Activated gamma-delta T cell treated with Interleukin-2 at 50 U/mL for 16 hours (primary cell): ENCODE measurements at regions not wholly inside any gene's neighbourhood (a gene's known extent, or its start where the extent isn't known, plus 50 kb on each side); places are given as distances from the start of the nearest gene placed in this dataset.
"Not testable (repeated sequence)": the region's sequence is repeated elsewhere in the genome, so short reads cannot be mapped to it uniquely, and the experiment has no call there.

Experiments used
- DNase-seq: peaks from one replicate; pipeline ENCODE4 v3.0.0-alpha.2; 2020

DNA sequence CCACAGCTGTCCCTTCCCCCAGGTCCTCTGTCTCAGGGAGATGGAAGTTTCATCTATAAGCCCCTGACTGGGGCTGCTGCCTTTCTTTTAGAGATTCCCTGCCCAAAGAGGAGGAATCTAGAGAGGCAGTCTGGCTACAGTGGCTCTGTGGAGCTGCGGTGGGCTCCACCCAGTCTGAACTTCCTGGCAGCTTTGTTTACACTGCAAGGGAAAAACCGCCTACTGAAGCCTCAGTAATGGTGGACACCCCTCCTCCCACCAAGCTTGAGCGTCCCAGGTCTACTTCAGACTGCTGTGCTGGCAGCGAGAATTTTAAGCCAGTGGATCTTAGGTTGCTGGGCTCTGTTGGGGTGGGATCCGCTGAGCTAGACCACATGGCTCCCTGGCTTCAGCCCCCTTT is 184.1 kb upstream of the SLC35B3 start:
- DNase-seq: not testable (repeated sequence)

DNA sequence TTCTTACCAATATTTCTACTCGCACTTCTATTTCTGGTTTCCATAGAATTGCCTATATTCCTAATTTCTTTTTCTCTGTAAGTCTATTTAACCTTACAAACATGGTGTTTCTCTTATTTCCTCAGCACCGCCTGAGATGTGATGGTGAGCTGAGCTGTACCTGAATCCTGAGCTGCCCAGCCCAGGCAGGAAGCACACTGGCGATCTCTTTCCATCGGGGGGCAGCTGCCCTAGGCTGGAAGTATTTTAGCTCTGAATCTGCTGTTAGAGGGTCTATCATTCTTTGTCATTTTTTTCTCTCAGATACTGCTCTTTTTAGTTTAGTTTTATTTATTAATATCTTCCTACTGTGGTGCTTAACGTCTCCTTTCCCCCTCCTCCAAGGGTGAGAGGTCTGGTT is 173.4 kb upstream of the SLC35B3 start:
- no peak for DNase-seq

DNA sequence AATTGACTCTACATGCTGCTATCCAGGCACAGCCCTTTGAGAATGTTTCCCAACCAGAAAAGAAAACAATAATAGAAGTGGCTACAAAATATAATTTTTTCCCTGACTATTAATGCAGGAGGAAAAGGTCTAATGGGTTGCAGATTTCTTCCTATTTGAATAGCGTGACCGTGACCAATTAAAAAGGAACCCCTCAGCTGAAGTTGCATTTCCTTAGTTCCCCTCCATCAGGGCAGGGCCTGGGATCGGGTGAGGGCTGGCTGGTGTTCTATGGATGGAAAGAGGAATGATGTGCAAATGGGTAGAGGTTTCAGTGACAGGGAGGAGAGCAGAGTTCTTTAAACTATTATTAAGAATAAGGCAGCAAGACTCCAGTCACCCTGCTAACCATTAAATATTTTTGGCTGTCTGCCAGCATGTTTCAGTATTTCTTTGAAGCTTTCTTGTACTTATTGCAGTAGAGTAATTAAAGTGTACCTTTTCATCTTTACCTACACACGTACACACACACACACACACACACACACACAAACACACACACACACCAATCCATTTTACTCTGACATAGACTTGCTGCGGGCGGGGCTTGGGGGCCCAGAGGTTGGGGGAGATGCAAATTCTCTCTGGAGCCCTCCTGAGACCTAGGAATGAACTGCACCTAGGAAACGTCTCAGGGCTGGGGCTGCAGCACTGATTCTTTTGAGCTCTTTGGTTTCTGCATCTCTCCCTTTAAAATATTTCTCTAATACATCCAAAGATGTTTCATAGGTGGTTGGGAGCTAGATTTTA is 154.8 kb upstream of the SLC35B3 start:
- no peak for DNase-seq

DNA sequence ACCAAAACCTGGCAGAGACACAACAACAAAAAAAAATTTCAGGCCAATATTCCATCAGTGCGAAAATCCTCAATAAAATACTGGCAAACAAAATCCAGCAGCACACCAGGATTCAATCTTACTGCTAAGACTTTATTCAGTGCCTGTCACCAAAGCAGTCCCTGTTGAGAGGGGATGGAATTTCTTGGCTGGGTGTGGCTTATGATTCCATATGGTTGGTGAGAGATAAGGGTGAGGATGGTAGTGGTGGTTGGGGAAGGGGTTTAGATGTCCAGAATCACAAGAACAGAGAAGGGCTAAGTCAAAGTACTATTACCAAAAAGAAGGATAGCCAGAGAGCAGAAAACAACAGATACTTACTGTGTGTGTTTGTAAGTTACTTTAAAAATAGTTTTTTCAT is 152.8 kb upstream of the SLC35B3 start:
- DNase-seq: no peak

DNA sequence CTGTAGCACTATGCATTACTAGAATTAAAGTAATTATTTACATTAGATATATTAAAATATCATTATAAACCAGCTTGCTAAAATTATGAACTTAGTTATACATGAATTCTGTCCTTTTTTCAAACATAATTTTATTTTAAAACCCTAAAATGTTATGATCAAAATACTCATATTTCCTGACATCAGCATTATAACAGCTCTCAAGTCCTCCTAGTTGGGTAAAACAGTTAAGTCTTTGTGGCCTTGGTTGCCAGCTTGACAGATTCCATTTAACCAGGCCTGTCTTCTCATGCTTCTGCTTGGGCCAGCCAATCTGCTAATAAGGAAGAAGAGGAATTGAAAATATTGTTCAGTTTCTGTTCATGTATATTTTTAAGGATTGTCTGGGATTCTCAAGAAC is 147.9 kb upstream of the SLC35B3 start:
- no peak for DNase-seq

DNA sequence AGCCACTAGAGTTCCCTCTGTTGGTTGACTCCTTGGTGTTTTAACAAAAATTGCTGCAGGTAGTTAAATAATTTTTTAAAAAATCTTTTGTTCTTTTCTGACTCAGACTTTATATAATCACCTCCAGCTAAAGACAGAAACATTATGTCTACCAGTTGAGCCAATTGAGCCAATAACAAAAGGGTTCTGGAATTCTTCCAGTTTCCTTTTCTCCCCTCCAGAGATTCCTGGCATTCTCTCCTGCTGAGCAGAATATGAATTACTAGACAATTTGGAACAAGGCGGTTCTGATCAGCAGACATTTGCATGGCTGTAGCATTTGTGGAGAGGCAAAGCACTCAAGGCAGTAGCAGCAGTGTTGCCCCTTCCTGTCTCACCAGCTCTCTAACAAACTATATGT is 144.0 kb upstream of the SLC35B3 start:
- no peak for DNase-seq

DNA sequence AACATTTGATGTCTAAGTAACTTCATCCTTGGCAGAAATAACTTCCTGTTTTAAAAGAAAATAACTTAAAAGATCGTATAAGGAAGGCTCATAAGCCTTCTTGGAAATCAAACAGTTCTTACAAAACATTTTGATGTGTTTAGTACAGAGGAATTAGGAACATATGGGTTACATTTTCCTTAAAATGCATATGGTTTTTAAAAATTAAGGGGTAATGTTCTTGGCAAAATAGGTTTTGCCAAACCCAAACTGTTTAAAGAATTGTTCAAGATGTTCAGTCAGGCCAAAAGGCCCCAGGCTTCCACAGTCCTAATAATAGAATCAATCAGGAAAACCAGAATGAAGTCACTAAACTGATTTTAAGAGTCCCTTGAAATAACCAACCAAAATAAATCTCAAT is 142.7 kb upstream of the SLC35B3 start:
- no peak for DNase-seq

DNA sequence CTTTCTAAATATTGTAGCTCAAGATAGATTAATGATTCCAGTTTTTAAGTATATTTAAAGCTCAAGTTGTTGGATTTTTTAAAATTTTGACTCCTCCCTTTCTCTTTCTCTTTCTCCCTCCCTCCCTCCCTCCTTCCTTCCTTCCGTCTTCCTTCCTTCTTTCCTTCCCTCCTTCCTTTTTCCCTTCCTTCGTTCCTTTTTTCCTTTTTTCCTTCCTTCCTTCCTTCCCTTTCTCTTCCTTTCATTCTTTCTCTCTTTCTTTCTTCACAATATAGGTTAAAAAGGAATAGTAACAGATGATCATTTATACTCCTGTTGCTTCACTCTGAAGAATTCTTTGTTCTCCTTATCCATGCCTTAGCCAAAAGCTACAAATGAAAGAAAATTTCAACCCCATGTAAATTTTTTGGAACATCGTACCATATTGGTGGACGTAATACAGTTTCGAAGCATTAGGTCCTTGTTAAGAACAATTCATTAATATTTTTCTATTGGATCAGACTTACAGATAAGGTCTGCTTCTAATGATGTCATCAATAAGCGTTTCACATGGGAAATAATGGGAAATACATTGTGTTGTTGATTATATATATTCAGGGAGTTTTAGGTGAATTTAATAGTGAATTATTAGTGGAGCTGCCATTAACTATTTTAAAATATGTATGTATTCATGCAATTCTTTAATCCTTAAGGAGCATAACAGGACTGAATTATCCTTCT is 139.6 kb upstream of the SLC35B3 start:
- no peak for DNase-seq

DNA sequence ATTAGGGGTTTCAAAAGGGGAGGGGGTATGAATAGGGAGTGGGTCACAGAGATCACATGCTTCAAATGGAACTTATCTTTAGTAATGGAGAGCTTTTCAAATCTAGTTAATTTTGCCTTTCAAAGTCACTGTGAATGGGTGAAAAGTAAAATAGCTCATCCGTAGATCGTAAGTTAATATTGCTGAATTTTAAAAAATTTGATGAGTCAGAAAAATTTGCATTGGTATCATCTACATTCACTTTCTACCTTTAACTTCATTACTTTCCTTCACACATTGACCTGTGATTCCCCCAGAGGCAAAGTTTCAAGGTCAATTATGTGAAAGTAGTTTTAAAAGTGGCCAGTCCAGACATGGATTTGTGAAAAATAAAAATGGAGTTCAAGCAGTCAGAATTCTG is 139.0 kb upstream of the SLC35B3 start:
- no peak for DNase-seq

DNA sequence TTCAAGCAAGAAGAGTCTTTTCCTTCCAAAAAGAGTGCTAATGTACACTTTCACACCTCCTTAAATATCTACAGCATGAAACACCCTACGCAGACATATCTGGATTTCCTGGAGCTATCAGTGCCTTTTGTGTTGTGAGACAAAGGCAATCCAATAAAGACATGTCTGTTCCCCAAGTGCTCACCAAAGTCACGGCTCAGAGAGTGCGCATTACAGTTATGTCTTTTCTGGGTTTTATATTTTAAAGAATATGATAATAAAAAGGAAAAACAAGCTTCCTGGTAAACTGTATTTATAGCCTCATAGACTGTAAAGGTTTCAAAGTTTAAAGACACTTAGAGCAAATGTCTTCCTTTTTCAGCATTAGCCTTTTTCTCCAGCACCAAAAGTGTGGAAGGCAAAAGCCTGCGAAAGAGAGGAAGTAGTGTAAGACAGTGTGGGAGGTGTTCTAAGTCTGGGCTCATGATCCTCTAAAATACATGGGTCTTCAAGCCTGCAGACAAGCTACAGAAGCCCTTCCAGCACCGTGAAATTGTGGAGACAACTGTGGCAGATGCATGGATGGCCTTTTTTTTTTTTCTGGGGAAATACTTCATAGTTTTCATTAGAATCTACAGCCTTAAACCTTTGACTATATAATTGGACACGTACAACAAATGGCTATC is 135.0 kb upstream of the SLC35B3 start:
- DNase-seq: no peak

DNA sequence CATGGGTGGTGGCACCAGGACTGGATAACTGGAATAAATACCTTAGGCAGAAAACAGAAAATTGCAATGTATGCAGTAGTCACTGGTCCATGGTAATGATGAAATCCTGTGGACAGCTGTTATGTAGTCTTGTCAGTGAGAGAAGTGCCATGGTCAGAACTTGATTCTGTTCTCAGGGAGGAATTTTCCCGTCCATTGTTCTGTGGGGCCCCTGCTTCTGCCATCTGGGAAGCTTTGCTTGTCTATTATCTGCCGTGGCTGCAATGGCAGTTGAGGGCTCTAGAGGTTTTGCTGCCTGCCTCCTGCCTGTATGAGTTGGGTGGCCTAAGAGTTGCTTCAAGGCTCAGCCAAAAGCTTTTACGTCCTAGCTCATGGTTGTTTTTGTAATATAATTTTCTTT is 126.8 kb upstream of the SLC35B3 start:
- DNase-seq: no peak

DNA sequence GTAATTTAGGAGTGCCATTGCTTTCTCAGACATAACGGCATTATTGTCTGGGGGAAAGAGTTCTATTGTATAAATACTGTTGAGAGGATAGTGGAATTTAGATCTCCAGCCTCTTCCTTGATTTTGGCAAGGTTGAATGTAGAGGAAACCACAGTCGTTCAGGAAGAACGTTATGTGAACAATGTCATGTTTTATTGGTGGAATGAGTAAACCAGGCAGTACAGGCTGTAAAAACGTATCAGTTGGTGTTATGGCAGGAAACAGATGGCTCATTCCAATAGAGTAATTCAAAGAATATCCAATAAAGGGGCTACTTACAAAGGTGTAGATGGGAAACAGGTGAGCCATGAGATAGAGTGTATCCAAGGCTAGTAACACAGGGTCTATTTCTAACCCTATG is 123.6 kb upstream of the SLC35B3 start:
- no peak for DNase-seq

DNA sequence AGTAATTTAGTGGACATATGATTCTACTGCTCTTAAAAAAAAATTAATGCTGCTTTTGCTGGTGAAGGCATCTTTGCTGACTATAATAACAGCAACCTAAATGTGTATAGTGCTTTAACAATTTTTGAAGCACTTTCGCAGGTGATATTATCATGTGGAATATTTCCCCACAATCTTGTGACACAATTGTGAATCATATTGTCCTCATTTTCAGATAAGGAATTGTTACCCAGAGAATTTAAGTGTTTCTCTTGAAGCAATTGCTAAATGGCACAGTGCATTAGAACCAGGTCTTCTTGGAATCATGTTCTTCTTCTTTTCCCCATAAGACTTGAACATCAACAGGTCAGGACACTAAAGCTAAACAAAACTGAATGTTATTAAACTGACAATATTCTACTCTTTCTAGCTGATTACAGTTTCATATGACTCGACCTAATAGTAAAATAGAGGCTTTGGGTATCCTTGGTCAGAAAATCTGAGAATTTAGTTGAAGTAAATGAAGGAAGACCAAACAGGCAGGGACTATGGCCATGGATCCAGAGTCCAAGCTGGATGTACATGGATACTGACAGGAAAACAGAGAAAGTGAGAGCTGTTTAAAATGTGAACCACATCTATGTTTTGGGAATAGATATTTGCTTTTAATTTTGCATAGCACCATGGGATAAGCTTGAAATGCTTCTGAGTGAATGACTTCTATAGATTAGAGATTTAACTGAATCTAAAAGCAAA is 121.8 kb upstream of the SLC35B3 start:
- DNase-seq: no peak

DNA sequence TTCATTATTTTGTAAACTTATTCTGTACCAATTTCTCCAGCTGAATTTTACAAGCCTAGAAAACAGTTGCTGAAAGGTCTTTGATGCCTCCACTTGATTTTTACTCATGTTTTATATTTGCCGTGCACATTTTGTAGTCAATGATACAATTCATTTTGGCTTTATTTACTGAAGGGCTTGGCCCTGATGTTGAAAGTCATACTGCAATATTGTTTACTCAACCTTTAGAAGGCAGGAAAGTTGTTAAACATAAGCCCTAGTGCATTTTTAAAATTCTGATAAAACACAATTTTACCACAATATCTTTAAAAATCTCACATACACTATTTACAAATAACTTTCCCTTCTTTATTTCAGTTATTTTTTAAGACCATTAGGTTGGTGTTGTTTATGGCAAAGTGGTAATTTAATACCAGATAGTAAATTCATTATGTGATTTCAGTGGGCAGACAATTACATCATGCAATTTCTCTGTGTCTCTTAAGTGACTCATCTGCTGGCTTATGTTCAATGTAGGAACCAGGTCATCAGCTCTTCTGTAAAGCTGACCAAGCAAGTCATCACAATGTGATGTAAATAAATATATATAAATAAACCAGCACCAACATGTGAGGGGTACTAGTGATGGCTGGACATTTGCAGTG is 121.1 kb upstream of the SLC35B3 start:
- DNase-seq: no peak

DNA sequence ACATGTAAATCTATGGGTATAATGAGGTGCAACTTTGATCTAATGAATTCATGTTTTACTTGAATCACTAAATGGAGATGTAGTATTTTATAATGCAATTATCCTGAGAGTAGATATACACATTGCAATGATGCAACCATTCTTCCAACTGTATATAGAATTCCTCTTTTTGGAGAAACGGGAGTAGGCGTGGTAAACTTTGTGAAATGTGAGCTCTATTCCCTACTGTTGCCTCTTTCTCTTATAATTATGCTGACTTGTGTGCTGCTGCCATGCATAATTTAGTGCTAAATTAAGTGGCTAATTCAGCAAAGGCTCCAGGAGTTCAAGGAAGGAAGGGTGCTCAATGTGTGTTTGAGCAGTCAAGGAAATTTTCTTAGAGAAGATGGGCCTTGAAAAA is 116.6 kb upstream of the SLC35B3 start:
- no peak for DNase-seq

DNA sequence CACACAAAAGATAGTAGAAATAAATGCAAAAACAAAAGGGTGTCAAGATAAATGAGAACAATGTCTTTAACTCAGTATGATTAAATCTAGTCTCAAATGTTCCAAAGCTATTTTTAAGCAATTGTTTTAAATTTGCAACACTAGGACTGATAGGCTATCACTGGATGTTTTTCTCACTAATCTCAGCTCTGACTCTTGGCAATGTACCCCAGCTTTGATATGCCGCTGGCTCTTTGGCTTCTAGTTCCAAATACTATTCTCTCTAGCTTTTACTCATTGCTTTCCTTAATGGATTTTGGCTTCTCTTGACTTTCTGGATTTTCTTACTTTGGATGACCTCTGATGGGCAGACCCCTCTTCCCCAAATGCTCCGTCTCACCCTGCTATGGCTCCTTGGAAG is 116.0 kb upstream of the SLC35B3 start:
- no peak for DNase-seq

DNA sequence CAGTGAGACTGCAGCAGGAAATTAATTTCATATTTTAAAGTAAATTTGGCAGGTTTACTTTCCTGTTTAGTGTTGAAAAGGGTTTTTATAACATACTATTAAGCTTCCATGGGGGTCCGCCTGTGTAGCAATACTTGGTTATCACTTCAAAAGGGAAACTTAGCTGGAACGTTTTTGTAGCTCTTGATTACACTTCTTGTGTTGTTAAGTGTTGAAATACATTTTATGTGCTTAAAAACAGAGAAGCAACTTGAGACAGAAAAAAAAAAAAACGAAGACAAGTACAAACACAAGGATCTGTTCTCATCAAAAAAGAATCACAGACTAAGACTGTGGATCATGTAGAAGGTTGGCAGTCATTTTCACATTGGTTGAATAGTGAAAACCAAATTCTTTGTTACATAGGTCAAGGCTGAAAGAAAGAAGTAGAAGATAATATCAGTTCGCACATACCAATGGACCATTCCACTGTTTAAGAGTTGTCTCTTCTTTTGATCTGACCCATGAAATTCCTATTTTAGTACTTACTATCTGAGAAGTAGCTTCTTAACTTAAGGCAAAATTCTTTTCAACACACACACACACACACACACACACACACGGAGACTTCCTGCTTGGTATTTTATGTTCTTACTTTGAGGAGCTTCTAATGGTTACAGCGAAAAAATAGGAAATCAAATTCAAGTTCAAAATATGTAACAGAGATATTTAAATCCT is 113.9 kb upstream of the SLC35B3 start:
- DNase-seq: no peak

DNA sequence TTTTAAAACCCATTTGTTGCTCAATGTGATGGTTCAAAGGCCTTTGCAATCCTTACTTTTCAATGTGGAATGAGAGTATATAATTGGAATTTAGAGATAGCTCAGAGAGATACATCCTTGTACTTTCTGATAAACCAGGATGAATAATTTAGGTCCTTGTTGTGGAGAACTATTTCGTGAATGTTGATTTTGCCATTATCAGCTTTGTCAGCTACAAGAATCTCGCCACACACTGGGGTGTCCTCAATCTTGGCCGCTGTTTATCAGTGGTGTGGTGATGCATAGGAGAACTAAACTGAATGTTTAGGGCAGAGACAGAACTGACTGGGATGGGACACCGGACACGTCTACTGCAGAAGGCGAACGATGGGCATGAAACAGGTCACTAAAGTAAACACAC is 111.2 kb upstream of the SLC35B3 start:
- DNase-seq: no peak

DNA sequence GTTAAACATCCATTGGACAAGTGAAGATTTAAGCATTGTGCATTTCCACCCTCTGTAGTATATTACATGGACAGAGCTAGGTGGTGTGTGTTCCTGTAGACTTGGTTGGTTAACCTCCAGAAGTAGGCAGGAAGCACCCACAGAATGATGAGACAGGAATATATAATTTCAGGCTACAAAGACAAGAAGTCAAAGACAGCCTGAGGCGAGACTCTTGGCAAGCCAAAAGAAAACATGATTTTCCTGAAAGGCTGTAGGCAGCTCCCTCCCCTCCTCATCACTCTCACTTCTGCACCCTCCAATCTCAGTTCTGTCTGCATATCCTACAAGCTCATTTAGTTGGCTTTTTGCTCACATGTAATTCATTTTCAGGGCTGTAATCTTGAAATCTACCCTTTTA is 110.0 kb upstream of the SLC35B3 start:
- DNase-seq: no peak

DNA sequence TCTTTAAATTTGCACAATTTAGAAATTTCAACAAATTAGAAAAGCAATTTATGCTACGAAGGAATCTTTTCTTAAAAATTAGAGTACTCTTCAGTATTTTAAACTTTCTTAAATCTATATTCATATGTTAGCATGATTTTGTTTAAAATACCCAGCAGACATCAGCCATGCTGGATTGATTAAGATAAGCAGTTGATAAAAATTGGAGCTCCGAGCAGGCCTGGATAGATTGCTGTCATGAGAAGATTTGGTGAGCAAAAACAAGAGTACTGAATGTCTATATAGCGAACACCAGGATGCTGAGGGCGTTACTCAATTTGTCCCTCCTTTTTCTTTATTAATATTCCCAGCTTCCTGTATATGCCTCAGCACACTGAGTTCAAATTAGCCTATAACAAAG is 108.4 kb upstream of the SLC35B3 start:
- no peak for DNase-seq

DNA sequence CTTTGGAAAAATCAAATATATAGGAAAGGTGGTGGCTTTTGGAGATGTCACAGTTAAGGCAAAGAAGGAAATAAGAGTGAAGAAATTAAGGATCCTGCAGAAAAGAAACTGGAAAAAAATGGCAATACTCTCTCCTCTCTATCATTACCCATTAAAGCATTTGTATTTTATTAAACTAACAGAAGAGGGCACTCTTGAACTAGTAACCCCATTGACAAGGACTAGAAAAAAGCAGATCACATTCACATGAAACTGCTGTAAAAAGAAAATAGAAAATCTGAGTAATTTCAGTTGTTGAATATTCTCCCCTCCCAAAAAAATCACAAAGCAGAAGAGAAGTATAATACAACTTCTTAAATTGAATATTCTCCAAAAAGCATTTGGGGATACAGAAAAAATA is 104.1 kb upstream of the SLC35B3 start:
- no peak for DNase-seq

DNA sequence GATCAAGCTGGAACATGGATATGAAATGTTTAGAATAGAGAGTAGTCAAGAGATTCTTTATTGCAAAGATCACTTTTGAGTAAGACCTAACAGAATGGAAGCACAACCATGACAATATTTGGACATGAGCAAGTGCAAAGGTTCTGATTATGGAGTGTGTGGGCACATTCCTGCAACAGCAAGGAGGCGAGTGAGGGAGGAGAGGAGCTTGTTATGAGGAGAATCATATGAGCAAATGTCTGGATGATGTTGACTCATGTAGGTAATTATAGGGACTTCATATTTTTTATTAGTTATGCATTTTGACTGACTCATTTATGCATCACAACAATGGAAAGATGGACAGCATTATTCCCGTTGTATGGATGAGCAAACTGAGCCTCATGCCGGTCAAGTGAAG is 100.8 kb upstream of the SLC35B3 start:
- no peak for DNase-seq
